ENCODE measurements at regions not wholly inside any gene's neighbourhood (a gene's known extent, or its start where the extent isn't known, plus 50 kb on each side); places are given as distances from the start of the nearest gene placed in this dataset.
A peak's percentile ranks its signal among the peaks of the same experiment; 100 is the strongest.

DNA sequence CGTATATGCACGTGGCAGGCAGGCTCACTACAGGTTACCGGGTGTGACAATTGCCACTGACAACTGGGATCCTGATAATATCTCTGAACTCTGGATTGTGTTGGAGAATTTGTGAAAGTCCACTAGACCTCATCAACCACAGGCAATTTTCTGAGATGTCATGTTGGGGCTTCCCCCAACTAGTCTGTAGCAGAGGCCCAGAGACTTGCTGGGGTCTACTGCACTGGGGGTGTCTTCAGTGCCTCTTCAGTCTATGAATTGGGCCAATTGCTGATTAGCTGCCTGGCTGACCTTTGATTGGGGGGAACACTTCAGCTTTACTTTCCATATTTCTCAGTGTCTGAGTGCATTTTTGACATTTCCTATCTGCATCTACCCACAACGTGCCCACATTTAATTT is 201.5 kb downstream of the MTX2 start:
- TF ChIP-seq, protein P1, sequence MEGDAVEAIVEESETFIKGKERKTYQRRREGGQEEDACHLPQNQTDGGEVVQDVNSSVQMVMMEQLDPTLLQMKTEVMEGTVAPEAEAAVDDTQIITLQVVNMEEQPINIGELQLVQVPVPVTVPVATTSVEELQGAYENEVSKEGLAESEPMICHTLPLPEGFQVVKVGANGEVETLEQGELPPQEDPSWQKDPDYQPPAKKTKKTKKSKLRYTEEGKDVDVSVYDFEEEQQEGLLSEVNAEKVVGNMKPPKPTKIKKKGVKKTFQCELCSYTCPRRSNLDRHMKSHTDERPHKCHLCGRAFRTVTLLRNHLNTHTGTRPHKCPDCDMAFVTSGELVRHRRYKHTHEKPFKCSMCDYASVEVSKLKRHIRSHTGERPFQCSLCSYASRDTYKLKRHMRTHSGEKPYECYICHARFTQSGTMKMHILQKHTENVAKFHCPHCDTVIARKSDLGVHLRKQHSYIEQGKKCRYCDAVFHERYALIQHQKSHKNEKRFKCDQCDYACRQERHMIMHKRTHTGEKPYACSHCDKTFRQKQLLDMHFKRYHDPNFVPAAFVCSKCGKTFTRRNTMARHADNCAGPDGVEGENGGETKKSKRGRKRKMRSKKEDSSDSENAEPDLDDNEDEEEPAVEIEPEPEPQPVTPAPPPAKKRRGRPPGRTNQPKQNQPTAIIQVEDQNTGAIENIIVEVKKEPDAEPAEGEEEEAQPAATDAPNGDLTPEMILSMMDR (IDR thresholded peaks at IDR 0.05) = no peak
- Histone ChIP-seq H3K4me1 (peaks cover 3% of the 10 kb centered on the region), H3K4me3 (no peak overlapping the region), H3K27me3 (peaks cover 13% of the 10 kb centered on the region), H3K27ac (no peak overlapping the region), H3K9me3 (no peaks in the 10 kb centered on the region), H3K36me3 (no peaks in the 10 kb centered on the region)
- ATAC-seq = no peak
- DNase-seq = no peak
- intact Hi-C loops (cut with DNase I) = no loop called here

GRCh38 chr2:176471949-176472348 is 202.7 kb downstream of the MTX2 start:
- no peak overlapping the region for H3K4me3 ChIP-seq
- H3K9me3 ChIP-seq = no peaks in the 10 kb centered on the region
- H3K27ac ChIP-seq = no peak overlapping the region
- peaks cover 7% of the 10 kb centered on the region for H3K27me3 ChIP-seq
- no peak for DNase-seq
- intact Hi-C loops (cut with DNase I) = no loop called here
- peaks cover 3% of the 10 kb centered on the region for H3K4me1 ChIP-seq
- no peak for ATAC-seq
- TF ChIP-seq, protein P1 (IDR thresholded peaks at IDR 0.05) = no peak
- H3K36me3 ChIP-seq = no peaks in the 10 kb centered on the region

- peaks cover 7% of the 10 kb centered on the region for H3K27me3 ChIP-seq
- H3K9me3 ChIP-seq = no peaks in the 10 kb centered on the region
- DNase-seq (no peak), ATAC-seq (peak; percentile 62)
- no peak overlapping the region for H3K27ac ChIP-seq
- H3K4me3 ChIP-seq = peak overlapping the region; percentile 21
- TF ChIP-seq, protein P1 (IDR thresholded peaks at IDR 0.05) = no peak
- peaks cover 3% of the 10 kb centered on the region for H3K4me1 ChIP-seq
- intact Hi-C loops (cut with DNase I) = no loop called here
- no peaks in the 10 kb centered on the region for H3K36me3 ChIP-seq
Observed at GRCh38 chr2:176473177-176473576, 203.9 kb downstream of the MTX2 start.

- H3K36me3 ChIP-seq = no peaks in the 10 kb centered on the region
- DNase-seq = no peak
- intact Hi-C loops (cut with DNase I) = no loop called here
Observed at GRCh38 chr2:176473851-176474250, 204.6 kb downstream of the MTX2 start.

GRCh38 chr2:176477336-176477735 is 208.1 kb downstream of the MTX2 start:
- Histone ChIP-seq H3K4me3 (no peak overlapping the region), H3K4me1 (peaks cover 3% of the 10 kb centered on the region), H3K36me3 (no peaks in the 10 kb centered on the region), H3K27me3 (no peaks in the 10 kb centered on the region), H3K9me3 (no peaks in the 10 kb centered on the region), H3K27ac (no peak overlapping the region)
- TF ChIP-seq, protein P1 (IDR thresholded peaks at IDR 0.05) = no peak
- intact Hi-C loops (cut with DNase I) = no loop called here
- no peak for ATAC-seq
- no peak for DNase-seq

More at GRCh38 chr2:176473851-176474250, 204.6 kb downstream of the MTX2 start:
- Histone ChIP-seq H3K4me3 (no peak overlapping the region), H3K27ac (no peak overlapping the region), H3K9me3 (no peaks in the 10 kb centered on the region), H3K4me1 (peaks cover 3% of the 10 kb centered on the region), H3K27me3 (peaks cover 7% of the 10 kb centered on the region)
- TF ChIP-seq, protein P1 (IDR thresholded peaks at IDR 0.05) = no peak
- no peak for ATAC-seq

DNA sequence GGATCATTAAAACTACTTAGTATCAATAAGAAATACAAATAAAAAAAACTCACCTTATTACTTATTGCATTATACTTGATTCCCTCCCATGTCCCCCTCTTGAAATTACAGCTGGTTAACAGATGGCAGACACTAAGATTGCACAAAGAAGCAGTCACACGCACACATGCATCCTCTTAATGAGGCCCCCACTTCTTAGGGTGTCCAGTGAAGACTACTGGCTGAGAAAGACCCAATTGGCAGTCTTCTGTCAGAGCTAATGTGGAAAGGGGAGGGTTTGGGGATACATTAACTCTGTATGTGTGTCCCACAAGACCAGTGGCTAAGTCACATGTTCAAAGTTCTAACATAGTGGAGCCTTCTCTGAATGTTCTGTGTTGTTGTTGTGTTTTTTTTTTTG is 210.7 kb downstream of the MTX2 start:
- no peaks in the 10 kb centered on the region for H3K27me3 ChIP-seq
- TF ChIP-seq, protein P1 (IDR thresholded peaks at IDR 0.05) = no peak
- no peaks in the 10 kb centered on the region for H3K36me3 ChIP-seq
- no peaks in the 10 kb centered on the region for H3K4me1 ChIP-seq
- no peak overlapping the region for H3K27ac ChIP-seq
- H3K9me3 ChIP-seq = no peaks in the 10 kb centered on the region
- intact Hi-C loops (cut with DNase I) = no loop called here
- no peak overlapping the region for H3K4me3 ChIP-seq
- no peak for ATAC-seq
- no peak for DNase-seq

Measured in upper lobe of right lung (tissue), 1 donor.